Neural progenitor cell (in vitro differentiated cells): ENCODE measurements at regions not wholly inside any gene's neighbourhood (a gene's known extent, or its start where the extent isn't known, plus 50 kb on each side); places are given as distances from the start of the nearest gene placed in this dataset.
"Not testable (repeated sequence)": the region's sequence is repeated elsewhere in the genome, so short reads cannot be mapped to it uniquely, and the experiment has no call there.

ENCODE experiments used
- EZH2 ChIP-seq: fragments of 200-600 bp; sonication (generic); IDR thresholded peaks from 2 replicates; pipeline ENCODE4 v1.6.1; 2017; ENCODE audit warnings: antibody characterized with exemption, mild to moderate bottlenecking, moderate library complexity
- TF ChIP-seq, protein P1 (sequence below): fragments of 200-600 bp; sonication (generic); IDR thresholded peaks from 2 replicates; pipeline ENCODE4 v1.5.1; 2017; ENCODE audit warnings: antibody characterized with exemption, mild to moderate bottlenecking

DNA sequence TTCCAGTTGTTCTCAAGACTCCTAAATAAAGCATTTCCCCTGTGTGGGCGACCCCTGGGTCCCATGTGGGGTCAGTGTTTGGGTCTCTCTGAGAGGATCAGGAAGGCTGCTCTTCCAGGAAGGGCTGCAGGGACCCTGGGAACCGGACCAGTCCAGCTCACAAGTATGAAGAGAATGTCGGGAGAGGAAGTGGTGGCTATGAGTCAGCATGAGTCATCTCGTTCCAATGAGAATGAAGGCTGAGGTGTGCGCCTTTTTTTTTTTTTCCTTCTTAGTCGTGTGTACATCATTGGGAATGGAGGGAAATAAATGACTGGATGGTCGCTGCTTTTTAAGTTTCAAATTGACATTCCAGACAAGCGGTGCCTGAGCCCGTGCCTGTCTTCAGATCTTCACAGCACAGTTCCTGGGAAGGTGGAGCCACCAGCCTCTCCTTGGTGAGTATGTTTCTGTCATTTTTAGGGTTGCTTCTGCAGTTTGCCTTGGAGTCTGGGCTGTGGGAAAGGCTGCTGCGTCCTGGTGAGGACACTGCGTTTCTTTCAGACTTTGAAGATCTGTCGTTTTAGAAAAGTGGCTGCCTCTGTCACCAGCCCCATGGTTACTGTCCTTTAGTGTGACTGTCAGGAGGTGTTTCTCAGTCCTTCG, 292.6 kb upstream of the PLGLB2 start:
- TF ChIP-seq, protein P1, sequence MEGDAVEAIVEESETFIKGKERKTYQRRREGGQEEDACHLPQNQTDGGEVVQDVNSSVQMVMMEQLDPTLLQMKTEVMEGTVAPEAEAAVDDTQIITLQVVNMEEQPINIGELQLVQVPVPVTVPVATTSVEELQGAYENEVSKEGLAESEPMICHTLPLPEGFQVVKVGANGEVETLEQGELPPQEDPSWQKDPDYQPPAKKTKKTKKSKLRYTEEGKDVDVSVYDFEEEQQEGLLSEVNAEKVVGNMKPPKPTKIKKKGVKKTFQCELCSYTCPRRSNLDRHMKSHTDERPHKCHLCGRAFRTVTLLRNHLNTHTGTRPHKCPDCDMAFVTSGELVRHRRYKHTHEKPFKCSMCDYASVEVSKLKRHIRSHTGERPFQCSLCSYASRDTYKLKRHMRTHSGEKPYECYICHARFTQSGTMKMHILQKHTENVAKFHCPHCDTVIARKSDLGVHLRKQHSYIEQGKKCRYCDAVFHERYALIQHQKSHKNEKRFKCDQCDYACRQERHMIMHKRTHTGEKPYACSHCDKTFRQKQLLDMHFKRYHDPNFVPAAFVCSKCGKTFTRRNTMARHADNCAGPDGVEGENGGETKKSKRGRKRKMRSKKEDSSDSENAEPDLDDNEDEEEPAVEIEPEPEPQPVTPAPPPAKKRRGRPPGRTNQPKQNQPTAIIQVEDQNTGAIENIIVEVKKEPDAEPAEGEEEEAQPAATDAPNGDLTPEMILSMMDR, result not testable (repeated sequence)
- not testable (repeated sequence) for TF ChIP-seq EZH2
